ENCODE measurements at regions not wholly inside any gene's neighbourhood (a gene's known extent, or its start where the extent isn't known, plus 50 kb on each side); places are given as distances from the start of the nearest gene placed in this dataset.

DNA sequence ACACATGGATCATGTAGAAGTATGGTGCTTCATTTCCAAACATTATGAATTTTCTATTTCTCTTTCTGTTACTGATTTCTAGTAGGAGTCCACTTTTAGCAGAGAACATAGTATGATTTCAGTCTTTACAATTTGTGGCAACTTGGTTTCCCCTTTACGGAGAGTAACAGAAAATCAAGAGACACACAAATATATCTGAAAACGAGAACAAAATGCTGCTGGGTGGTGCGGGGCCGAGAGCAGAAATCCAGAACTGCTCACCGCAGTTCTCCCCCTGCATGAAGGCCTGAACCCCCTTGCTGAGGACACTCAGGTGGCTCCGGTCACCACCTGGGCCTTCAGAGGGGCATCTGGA, 94.5 kb upstream of the FMN2 start:
- Histone ChIP-seq H3K9me3 (ENCODE audit: control insufficient read depth, low read depth, low read length) (no peaks in the 10 kb centered on the region), H2AFZ (ENCODE audit: control insufficient read depth, low read length) (no peak overlapping the region), H3K9me1 (ENCODE audit: control insufficient read depth, extremely low read depth, insufficient read depth, low read length) (no peaks in the 10 kb centered on the region), H4K20me1 (ENCODE audit: control insufficient read depth, extremely low read depth, insufficient read depth, low read length) (no peaks in the 10 kb centered on the region), H3K9ac (ENCODE audit: control insufficient read depth, extremely low read depth, insufficient read depth, low read length) (no peak overlapping the region), H3K4me1 (ENCODE audit: control insufficient read depth, extremely low read depth, insufficient read depth, low read length) (no peaks in the 10 kb centered on the region), H3K4me2 (ENCODE audit: control insufficient read depth, extremely low read depth, insufficient read depth, low read depth, low read length) (no peak overlapping the region), H3K36me3 (ENCODE audit: control insufficient read depth in 2 of 2, extremely low read depth in 1 of 2, insufficient read depth in 2 of 2, low read length in 2 of 2) (no peaks in the 10 kb centered on the region), H3K27ac (ENCODE audit: control insufficient read depth, insufficient read depth, low read length) (no peak overlapping the region), H3K79me2 (ENCODE audit: control insufficient read depth, insufficient read depth, low read length) (no peaks in the 10 kb centered on the region), H3K27me3 (ENCODE audit: control insufficient read depth, extremely low read depth, insufficient read depth, low read length) (peaks cover 4% of the 10 kb centered on the region), H3K4me3 (ENCODE audit: control insufficient read depth in 2 of 3, extremely low read depth in 1 of 3, insufficient read depth in 2 of 3, low read depth in 1 of 3, low read length in 3 of 3) (no peak overlapping the region)
- TF ChIP-seq, protein P1, sequence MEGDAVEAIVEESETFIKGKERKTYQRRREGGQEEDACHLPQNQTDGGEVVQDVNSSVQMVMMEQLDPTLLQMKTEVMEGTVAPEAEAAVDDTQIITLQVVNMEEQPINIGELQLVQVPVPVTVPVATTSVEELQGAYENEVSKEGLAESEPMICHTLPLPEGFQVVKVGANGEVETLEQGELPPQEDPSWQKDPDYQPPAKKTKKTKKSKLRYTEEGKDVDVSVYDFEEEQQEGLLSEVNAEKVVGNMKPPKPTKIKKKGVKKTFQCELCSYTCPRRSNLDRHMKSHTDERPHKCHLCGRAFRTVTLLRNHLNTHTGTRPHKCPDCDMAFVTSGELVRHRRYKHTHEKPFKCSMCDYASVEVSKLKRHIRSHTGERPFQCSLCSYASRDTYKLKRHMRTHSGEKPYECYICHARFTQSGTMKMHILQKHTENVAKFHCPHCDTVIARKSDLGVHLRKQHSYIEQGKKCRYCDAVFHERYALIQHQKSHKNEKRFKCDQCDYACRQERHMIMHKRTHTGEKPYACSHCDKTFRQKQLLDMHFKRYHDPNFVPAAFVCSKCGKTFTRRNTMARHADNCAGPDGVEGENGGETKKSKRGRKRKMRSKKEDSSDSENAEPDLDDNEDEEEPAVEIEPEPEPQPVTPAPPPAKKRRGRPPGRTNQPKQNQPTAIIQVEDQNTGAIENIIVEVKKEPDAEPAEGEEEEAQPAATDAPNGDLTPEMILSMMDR (optimal IDR thresholded peaks at IDR 0.05 in 1 of 3, IDR thresholded peaks at IDR 0.05 in 1 of 3, conservative IDR thresholded peaks at IDR 0.05 in 1 of 3; ENCODE audit: extremely low read depth in 1 of 3, insufficient read depth in 2 of 3, low read length in 3 of 3) = no peak
- no peak for TF ChIP-seq EZH2 (IDR thresholded peaks at IDR 0.05; ENCODE audit: low read length)
- no peak for FAIRE-seq
- DNase-seq (ENCODE audit: low read depth, low spot score) = no peak
- dilution Hi-C loops (cut with MboI; ENCODE audit: extremely low pct_ligation_motif_present, low sequenced_read_pairs) = no loop called here

DNA sequence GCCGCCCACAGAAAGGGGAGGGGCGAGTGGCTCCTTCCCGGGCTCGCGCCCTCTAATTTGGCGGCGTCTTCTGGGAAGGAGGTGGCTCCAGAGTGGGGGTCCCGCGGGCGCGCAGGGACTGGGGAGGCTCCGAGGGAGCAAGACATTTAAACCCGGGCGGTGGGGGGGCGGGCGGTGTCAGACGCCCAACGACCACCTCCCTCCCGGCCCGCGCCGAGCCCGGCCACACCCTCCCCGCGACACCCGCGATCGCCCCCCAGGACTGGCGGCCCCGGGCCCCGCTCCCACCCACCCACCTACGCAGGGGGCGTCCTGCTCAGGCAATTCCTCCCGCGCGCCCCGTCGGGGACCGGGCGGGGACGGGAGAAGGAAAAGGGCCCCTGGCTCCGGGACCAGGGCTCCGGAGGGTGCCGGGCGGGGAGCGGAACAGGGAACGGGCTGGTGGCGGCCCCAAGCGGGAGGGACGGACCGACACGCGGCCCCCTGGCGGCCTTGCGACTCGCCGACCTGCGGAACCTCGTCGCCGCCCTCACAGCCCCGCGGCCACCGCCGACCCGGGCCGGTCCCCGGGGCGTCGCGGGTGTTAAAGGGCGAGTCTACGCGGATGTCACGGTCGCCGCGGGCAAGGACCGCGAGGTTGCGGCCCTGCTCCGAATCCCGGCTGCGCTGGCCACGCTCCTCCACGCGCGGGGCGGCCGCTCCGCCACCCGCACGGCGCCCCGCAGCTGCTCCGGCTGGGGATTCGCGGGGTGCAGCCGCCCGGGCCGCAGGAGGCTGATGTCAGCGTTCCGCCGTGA, 94.0 kb upstream of the FMN2 start:
- no peak overlapping the region for H3K27ac ChIP-seq (ENCODE audit: control insufficient read depth, insufficient read depth, low read length)
- H4K20me1 ChIP-seq (ENCODE audit: control insufficient read depth, extremely low read depth, insufficient read depth, low read length) = no peaks in the 10 kb centered on the region
- H3K9me1 ChIP-seq (ENCODE audit: control insufficient read depth, extremely low read depth, insufficient read depth, low read length) = no peaks in the 10 kb centered on the region
- TF ChIP-seq, protein P1 (optimal IDR thresholded peaks at IDR 0.05 in 1 of 3, IDR thresholded peaks at IDR 0.05 in 1 of 3, conservative IDR thresholded peaks at IDR 0.05 in 1 of 3; ENCODE audit: extremely low read depth in 1 of 3, insufficient read depth in 2 of 3, low read length in 3 of 3) = no peak
- TF ChIP-seq EZH2 (IDR thresholded peaks at IDR 0.05; ENCODE audit: low read length) = no peak
- no peak overlapping the region for H2AFZ ChIP-seq (ENCODE audit: control insufficient read depth, low read length)
- no peaks in the 10 kb centered on the region for H3K36me3 ChIP-seq (ENCODE audit: control insufficient read depth in 2 of 2, extremely low read depth in 1 of 2, insufficient read depth in 2 of 2, low read length in 2 of 2)
- no peak overlapping the region for H3K9ac ChIP-seq (ENCODE audit: control insufficient read depth, extremely low read depth, insufficient read depth, low read length)
- peaks cover 4% of the 10 kb centered on the region for H3K27me3 ChIP-seq (ENCODE audit: control insufficient read depth, extremely low read depth, insufficient read depth, low read length)
- H3K4me2 ChIP-seq (ENCODE audit: control insufficient read depth, extremely low read depth, insufficient read depth, low read depth, low read length) = no peak overlapping the region
- H3K4me1 ChIP-seq (ENCODE audit: control insufficient read depth, extremely low read depth, insufficient read depth, low read length) = no peaks in the 10 kb centered on the region
- FAIRE-seq (no peak), DNase-seq (ENCODE audit: low read depth, low spot score) (no peak)
- no peak overlapping the region for H3K4me3 ChIP-seq (ENCODE audit: control insufficient read depth in 2 of 3, extremely low read depth in 1 of 3, insufficient read depth in 2 of 3, low read depth in 1 of 3, low read length in 3 of 3)
- dilution Hi-C loops (cut with MboI; ENCODE audit: extremely low pct_ligation_motif_present, low sequenced_read_pairs) = no loop called here
- H3K79me2 ChIP-seq (ENCODE audit: control insufficient read depth, insufficient read depth, low read length) = no peaks in the 10 kb centered on the region
- H3K9me3 ChIP-seq (ENCODE audit: control insufficient read depth, low read depth, low read length) = no peaks in the 10 kb centered on the region

Measured in keratinocyte (primary cell).